ENCODE measurements at regions not wholly inside any gene's neighbourhood (a gene's known extent, or its start where the extent isn't known, plus 50 kb on each side); places are given as distances from the start of the nearest gene placed in this dataset.

GRCh38 chr4:1460967-1461868 is 55.0 kb upstream of the NKX1-1 start (continued):
- TF ChIP-seq, protein P1, sequence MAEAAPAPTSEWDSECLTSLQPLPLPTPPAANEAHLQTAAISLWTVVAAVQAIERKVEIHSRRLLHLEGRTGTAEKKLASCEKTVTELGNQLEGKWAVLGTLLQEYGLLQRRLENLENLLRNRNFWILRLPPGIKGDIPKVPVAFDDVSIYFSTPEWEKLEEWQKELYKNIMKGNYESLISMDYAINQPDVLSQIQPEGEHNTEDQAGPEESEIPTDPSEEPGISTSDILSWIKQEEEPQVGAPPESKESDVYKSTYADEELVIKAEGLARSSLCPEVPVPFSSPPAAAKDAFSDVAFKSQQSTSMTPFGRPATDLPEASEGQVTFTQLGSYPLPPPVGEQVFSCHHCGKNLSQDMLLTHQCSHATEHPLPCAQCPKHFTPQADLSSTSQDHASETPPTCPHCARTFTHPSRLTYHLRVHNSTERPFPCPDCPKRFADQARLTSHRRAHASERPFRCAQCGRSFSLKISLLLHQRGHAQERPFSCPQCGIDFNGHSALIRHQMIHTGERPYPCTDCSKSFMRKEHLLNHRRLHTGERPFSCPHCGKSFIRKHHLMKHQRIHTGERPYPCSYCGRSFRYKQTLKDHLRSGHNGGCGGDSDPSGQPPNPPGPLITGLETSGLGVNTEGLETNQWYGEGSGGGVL (CRISPR knock-in tag; IDR thresholded peaks at IDR 0.05), result no peak
- TF ChIP-seq NFATC3 (IDR thresholded peaks at IDR 0.05), result no peak
- TF ChIP-seq BRD9 (IDR thresholded peaks at IDR 0.05; ENCODE audit: low read depth, partially characterized antibody), result peak; percentile 98
- TF ChIP-seq, protein P2, sequence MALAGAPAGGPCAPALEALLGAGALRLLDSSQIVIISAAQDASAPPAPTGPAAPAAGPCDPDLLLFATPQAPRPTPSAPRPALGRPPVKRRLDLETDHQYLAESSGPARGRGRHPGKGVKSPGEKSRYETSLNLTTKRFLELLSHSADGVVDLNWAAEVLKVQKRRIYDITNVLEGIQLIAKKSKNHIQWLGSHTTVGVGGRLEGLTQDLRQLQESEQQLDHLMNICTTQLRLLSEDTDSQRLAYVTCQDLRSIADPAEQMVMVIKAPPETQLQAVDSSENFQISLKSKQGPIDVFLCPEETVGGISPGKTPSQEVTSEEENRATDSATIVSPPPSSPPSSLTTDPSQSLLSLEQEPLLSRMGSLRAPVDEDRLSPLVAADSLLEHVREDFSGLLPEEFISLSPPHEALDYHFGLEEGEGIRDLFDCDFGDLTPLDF (CRISPR knock-in tag; IDR thresholded peaks at IDR 0.05), result no peak

- POLR2A ChIA-PET, result no interaction called here
- no peaks in the 10 kb centered on the region for H3K36me3 ChIP-seq (ENCODE audit: control insufficient read depth, insufficient read depth, low read length)
- H3K4me2 ChIP-seq (ENCODE audit: insufficient read depth, low read length), result no peak overlapping the region
- no peak overlapping the region for H3K4me3 ChIP-seq
- peaks cover 0 to 24% of the 10 kb centered on the region in 2 experiments; a peak in 1 of 5 replicates for H3K4me1 ChIP-seq (replicated peaks in 1 of 2; ENCODE audit: control insufficient read depth in 2 of 2, insufficient read depth in 2 of 2, low read length in 2 of 2)
- WGBS (ENCODE audit: insufficient coverage, low coverage, missing lambda C conversion rate), result 3% methylated on average over 21 of the region's 26 CpGs
- no peak overlapping the region for H3K9ac ChIP-seq (ENCODE audit: insufficient read depth in 1 of 2, low read depth in 2 of 2, low read length in 2 of 2)
- no peak for DNase-seq (ENCODE audit: extremely low read depth in 1 of 4, low spot score in 3 of 4)
- CTCF ChIA-PET (ENCODE audit: low intra/inter-chr PET ratio), result no interaction called here
- FAIRE-seq, result no peak
- no peak overlapping the region for H2AFZ ChIP-seq (ENCODE audit: low read depth, low read length)
- peaks cover 10% of the 10 kb centered on the region for H4K20me1 ChIP-seq (replicated peaks; ENCODE audit: control insufficient read depth, insufficient read depth, low read length)
- H3K9me3 ChIP-seq (replicated peaks; ENCODE audit: control insufficient read depth, insufficient read depth, low read depth, low read length), result no peaks in the 10 kb centered on the region
- H3K79me2 ChIP-seq (ENCODE audit: control insufficient read depth, insufficient read depth, low read length), result no peaks in the 10 kb centered on the region
- in situ Hi-C loops (cut with MboI), result loop anchor here (5.0 kb wide), 1 partner anchor 48 kb away; no protein-coding TSS in a partner anchor
- no TSS peak for BruUV-seq (replicated peaks)
- H3K27ac ChIP-seq (ENCODE audit: extremely low read depth, low read depth, low read length), result no peak overlapping the region
- intact Hi-C loops (cut with micrococcal nuclease), result no loop called here
- no peak for ATAC-seq
- H3K27me3 ChIP-seq (ENCODE audit: control insufficient read depth in 2 of 2, insufficient read depth in 2 of 2, low read length in 2 of 2), result peaks cover 45 to 67% of the 10 kb centered on the region in 2 experiments
- no peaks in the 10 kb centered on the region for H3K9me1 ChIP-seq (ENCODE audit: control insufficient read depth, insufficient read depth, low read length)
- TF ChIP-seq SMARCB1 (IDR thresholded peaks at IDR 0.05; ENCODE audit: insufficient read length, low read depth), result no peak
- TF ChIP-seq CEBPG (CRISPR knock-in tag; IDR thresholded peaks at IDR 0.05), result no peak
- no peak for TF ChIP-seq CEBPG (tag; conservative IDR thresholded peaks at IDR 0.05 in 1 of 2, IDR thresholded peaks at IDR 0.05 in 1 of 2)
- TF ChIP-seq, protein P3, sequence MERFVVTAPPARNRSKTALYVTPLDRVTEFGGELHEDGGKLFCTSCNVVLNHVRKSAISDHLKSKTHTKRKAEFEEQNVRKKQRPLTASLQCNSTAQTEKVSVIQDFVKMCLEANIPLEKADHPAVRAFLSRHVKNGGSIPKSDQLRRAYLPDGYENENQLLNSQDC (CRISPR knock-in tag; IDR thresholded peaks at IDR 0.05), result no peak
- no peak for TF ChIP-seq ZEB2 (IDR thresholded peaks at IDR 0.05)
- no peak for TF ChIP-seq KLF13 (tag; IDR thresholded peaks at IDR 0.05; ENCODE audit: borderline replicate concordance, low read depth)
- TF ChIP-seq TSC22D4 (tag; IDR thresholded peaks at IDR 0.05), result no peak
- TF ChIP-seq MIER1 (IDR thresholded peaks at IDR 0.05; ENCODE audit: low read depth), result no peak
- TF ChIP-seq SREBF1 (IDR thresholded peaks at IDR 0.05; ENCODE audit: borderline replicate concordance, low read depth, low read length), result no peak
Measured at GRCh38 chr4:1459722-1460511, 53.7 kb upstream of the NKX1-1 start.

Data from K562 (cell line).